GM12875 (cell line): ENCODE measurements at regions not wholly inside any gene's neighbourhood (a gene's known extent, or its start where the extent isn't known, plus 50 kb on each side); places are given as distances from the start of the nearest gene placed in this dataset.

Experiments
- H3K4me3 ChIP-seq: one replicate; pipeline ENCODE4 v1.5.1; 2011; ENCODE audit warnings: low read depth, low read length, control low read depth
- TF ChIP-seq, protein P1 (sequence below): IDR thresholded peaks from 2 replicates; pipeline ENCODE4 v1.5.1; 2011; ENCODE audit warnings: low read depth, mild to moderate bottlenecking, control low read depth, inconsistent platforms, low read length, moderate library complexity, borderline replicate concordance; ENCODE audit not compliant: insufficient read depth

DNA sequence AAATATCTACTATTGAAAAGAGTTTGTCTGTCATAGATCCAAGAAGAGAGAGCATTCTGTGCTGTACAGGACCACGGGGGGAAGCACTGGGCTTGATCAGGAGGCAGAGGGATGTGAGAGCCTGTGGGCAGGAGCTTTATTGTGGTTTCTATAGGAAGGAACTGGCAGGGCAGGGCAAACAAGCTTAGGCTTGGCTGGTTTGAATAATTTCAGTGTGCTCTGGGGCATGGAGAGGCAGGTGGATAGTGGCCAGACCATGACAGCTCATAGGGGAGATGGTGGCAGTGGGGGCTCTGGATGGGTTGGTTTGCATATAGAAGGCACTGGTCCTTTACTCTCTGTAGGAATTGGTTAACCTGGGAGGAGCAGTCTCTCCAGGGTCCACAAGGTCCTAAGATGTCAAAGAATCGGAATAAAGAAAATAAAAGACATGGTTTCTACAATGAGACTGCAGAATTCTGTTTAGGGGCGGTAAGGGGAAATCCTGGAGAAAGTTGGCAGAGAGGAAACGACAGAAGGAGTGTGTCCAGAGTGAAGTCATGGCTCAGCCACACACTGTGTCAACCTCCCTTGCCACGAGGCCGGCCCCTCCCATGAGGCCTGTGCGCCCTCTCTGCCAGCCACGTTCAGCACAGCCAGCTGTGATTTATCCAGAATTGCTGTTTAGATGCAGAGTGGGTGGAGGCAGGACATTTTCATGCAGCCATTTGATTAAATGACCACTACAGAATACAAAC, 81.7 kb upstream of the PGBD5 start:
- H3K4me3 ChIP-seq, result no peak overlapping the region
- TF ChIP-seq, protein P1, sequence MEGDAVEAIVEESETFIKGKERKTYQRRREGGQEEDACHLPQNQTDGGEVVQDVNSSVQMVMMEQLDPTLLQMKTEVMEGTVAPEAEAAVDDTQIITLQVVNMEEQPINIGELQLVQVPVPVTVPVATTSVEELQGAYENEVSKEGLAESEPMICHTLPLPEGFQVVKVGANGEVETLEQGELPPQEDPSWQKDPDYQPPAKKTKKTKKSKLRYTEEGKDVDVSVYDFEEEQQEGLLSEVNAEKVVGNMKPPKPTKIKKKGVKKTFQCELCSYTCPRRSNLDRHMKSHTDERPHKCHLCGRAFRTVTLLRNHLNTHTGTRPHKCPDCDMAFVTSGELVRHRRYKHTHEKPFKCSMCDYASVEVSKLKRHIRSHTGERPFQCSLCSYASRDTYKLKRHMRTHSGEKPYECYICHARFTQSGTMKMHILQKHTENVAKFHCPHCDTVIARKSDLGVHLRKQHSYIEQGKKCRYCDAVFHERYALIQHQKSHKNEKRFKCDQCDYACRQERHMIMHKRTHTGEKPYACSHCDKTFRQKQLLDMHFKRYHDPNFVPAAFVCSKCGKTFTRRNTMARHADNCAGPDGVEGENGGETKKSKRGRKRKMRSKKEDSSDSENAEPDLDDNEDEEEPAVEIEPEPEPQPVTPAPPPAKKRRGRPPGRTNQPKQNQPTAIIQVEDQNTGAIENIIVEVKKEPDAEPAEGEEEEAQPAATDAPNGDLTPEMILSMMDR, result no peak

DNA sequence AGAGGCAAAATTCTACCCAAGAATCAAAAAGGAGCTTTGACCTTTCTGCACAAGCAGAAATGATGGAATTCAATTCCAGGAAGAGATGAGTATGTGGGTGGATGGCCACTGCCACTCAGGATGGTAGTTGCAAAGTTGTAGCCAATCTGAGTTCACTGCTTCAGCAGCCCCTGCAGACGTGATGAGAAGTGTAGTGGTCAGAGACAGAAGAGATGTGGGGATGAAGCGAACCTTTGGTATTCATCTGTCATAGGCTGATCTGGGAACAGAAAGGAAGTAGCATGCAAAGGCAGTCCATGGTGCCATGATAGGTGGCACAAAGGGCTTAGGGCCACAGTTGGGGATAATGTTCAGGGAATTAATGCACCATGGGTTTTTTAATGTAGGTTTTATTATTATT, 81.1 kb upstream of the PGBD5 start:
- no peak overlapping the region for H3K4me3 ChIP-seq
- TF ChIP-seq, protein P1, result no peak

DNA sequence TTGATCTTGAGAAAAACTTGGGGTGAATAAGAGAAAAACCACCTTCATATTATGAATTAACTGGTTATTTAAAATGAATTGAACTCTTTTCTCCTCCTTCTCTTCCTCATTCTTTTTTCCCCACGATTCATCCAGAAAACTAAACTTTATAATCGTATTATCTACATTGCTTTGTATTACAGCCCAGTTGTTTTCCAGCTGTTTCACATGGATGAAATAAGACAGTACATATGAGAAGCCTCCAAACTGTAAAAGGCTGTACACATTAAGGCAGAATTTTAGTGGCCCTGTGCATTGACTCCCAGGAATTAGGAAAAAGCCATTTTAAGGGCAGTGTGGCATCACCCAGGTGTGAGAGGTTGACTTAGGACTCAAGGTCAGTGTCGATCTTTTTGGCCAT, 80.3 kb upstream of the PGBD5 start:
- no peak overlapping the region for H3K4me3 ChIP-seq
- TF ChIP-seq, protein P1, result no peak

DNA sequence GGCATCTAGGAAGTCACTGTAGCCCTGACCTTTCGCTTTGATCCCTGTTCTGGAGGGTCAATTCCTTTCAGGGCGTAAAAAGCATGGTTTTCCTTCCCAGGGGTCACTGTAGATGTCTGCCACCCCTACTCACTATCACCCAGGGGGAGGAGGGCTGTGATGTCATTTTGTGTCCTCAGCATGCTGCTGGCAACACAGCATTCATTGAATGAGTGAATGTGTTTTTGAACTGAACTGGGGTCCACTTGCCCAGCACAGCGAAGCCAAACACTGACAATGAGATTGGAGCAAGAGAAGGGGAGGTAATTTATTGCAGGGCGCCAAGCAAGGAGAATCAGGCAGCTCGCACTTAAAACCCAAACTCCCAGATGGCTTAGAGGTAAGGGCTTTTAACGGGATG, 78.2 kb upstream of the PGBD5 start:
- TF ChIP-seq, protein P1, result no peak
- no peak overlapping the region for H3K4me3 ChIP-seq

DNA sequence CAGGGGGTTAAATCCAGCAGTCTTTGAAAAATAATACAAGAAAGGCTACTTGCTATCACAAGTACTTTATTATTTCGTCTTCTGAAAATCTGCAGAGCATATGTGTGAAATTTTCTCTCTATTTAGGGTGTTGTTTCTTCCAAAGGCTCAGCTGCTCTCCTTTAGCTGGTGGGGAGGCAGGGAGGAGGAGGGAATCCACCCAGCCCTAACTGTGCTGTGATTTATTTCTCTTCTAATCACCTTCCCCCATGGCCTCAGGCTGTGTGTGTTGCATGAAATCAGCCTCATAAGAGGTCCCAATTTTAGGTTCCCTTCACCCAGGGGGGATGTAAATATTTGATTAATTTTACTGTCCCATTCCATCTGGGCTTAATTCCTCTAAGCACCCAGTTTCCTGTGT, 77.6 kb upstream of the PGBD5 start:
- TF ChIP-seq, protein P1, result no peak
- no peak overlapping the region for H3K4me3 ChIP-seq

DNA sequence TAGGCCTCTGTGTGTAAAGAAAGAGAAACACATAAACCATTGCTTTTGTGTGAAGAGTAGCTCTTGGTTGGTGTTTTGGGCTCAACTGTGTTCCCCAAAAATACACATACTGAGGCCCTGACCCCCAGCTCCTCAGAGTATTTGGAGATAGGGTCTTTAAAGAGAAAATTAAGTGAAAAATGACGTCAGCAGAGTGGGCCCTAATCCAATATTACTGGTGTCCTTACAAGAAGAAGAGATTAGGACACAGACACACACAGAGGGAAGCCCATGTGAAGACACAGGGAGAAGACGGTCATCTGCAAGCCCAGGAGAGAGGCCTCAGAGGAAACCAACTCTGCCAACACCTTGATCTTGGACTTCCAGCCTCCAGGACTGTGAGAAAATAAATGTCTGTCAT, 76.9 kb upstream of the PGBD5 start:
- H3K4me3 ChIP-seq, result no peak overlapping the region
- TF ChIP-seq, protein P1, result no peak

DNA sequence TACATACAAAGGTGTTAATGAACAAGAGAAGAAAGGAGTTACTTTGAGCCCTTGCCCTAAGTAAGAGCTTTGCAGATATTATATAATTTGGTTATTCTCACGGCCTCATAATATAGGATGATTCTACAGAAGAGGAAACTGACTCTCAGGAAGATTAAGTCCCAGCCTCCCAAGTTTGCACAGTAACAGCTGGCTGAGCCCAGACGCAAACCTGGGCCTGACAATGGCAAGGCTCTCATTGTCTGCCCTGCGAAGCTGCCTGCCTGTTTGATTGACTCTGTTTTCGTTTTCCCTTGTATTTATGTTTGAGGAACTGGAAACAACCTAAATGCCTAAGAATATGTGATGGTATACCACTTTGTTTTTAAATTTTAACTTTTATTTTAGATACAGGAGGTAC, 76.2 kb upstream of the PGBD5 start:
- TF ChIP-seq, protein P1, result no peak
- no peak overlapping the region for H3K4me3 ChIP-seq
